ENCODE measurements at regions not wholly inside any gene's neighbourhood (a gene's known extent, or its start where the extent isn't known, plus 50 kb on each side); places are given as distances from the start of the nearest gene placed in this dataset.

DNA sequence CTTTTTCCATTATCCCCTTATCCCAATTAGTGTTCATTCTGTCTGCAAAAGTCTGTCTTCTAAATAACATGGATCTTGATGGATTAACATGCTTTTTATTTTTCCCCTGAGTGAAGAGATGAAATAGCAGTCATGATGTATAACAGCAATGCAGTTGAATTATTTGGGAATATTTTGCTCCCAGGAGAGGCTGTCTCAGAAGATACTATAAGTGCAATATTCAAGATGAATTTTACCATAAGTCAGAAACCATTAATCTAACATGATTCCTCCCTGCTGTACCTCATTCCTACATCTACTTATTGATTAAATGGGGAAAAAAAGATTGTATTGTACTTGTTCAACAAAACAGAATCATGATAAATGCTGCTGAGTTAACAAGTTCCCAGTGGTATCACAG lies 233.2 kb upstream of the KCNIP4 start:
- FAIRE-seq (no peak), ATAC-seq (no peak), DNase-seq (ENCODE audit: low spot score) (no peak)
- ChIA-PET CTCF (ENCODE audit: low intra/inter-chr PET ratio, low total read pairs) (no interaction called here), POLR2A (no interaction called here)
- H3K4me3 ChIP-seq (replicated peaks in 1 of 3; ENCODE audit: insufficient read depth in 1 of 3, low read depth in 2 of 3, low read length in 3 of 3): no peak overlapping the region
- H3K27me3 ChIP-seq (ENCODE audit: control insufficient read depth in 1 of 2, insufficient read depth in 2 of 2, low read length in 2 of 2): no peaks in the 10 kb centered on the region
- no peaks in the 10 kb centered on the region for H3K79me2 ChIP-seq (ENCODE audit: insufficient read depth, low read length)
- H4K20me1 ChIP-seq (ENCODE audit: insufficient read depth, low read length): no peaks in the 10 kb centered on the region
- no peak overlapping the region for H3K9ac ChIP-seq (ENCODE audit: insufficient read depth, low read depth, low read length)
- H3K27ac ChIP-seq (ENCODE audit: extremely low read length, insufficient read depth, low read length): no peak overlapping the region
- no TSS peak for BruUV-seq (replicated peaks)
- H3K4me1 ChIP-seq (ENCODE audit: insufficient read depth, low read length): no peaks in the 10 kb centered on the region
- H3K4me2 ChIP-seq (ENCODE audit: low read depth, low read length): no peak overlapping the region
- no peak overlapping the region for H2AFZ ChIP-seq (ENCODE audit: low read length)
- H3K36me3 ChIP-seq (replicated peaks in 1 of 2; ENCODE audit: control insufficient read depth in 1 of 2, insufficient read depth in 2 of 2, low read length in 2 of 2): no peaks in the 10 kb centered on the region
- intact Hi-C loops (cut with micrococcal nuclease; ENCODE audit: unreplicated experiment) (no loop called here), in situ Hi-C loops (cut with HindIII; ENCODE audit: extremely low pct_ligation_motif_present, low pct_unique_long_range_greater_than_20kb) (no loop called here)
- peaks cover 12% of the 10 kb centered on the region; the same call in 1 of the 2 replicates for H3K9me3 ChIP-seq (ENCODE audit: low read length)
- TF ChIP-seq ZNF337 (CRISPR knock-in tag; IDR thresholded peaks at IDR 0.05; ENCODE audit: borderline replicate concordance, low read depth): no peak
- TF ChIP-seq, protein P1, sequence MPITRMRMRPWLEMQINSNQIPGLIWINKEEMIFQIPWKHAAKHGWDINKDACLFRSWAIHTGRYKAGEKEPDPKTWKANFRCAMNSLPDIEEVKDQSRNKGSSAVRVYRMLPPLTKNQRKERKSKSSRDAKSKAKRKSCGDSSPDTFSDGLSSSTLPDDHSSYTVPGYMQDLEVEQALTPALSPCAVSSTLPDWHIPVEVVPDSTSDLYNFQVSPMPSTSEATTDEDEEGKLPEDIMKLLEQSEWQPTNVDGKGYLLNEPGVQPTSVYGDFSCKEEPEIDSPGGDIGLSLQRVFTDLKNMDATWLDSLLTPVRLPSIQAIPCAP (CRISPR knock-in tag; IDR thresholded peaks at IDR 0.05; ENCODE audit: low read depth): no peak
- no peak for TF ChIP-seq ELF4 (CRISPR knock-in tag; IDR thresholded peaks at IDR 0.05; ENCODE audit: borderline replicate concordance)
- no peak for TF ChIP-seq ZSCAN20 (CRISPR knock-in tag; IDR thresholded peaks at IDR 0.05; ENCODE audit: borderline replicate concordance)
- TF ChIP-seq, protein P2, sequence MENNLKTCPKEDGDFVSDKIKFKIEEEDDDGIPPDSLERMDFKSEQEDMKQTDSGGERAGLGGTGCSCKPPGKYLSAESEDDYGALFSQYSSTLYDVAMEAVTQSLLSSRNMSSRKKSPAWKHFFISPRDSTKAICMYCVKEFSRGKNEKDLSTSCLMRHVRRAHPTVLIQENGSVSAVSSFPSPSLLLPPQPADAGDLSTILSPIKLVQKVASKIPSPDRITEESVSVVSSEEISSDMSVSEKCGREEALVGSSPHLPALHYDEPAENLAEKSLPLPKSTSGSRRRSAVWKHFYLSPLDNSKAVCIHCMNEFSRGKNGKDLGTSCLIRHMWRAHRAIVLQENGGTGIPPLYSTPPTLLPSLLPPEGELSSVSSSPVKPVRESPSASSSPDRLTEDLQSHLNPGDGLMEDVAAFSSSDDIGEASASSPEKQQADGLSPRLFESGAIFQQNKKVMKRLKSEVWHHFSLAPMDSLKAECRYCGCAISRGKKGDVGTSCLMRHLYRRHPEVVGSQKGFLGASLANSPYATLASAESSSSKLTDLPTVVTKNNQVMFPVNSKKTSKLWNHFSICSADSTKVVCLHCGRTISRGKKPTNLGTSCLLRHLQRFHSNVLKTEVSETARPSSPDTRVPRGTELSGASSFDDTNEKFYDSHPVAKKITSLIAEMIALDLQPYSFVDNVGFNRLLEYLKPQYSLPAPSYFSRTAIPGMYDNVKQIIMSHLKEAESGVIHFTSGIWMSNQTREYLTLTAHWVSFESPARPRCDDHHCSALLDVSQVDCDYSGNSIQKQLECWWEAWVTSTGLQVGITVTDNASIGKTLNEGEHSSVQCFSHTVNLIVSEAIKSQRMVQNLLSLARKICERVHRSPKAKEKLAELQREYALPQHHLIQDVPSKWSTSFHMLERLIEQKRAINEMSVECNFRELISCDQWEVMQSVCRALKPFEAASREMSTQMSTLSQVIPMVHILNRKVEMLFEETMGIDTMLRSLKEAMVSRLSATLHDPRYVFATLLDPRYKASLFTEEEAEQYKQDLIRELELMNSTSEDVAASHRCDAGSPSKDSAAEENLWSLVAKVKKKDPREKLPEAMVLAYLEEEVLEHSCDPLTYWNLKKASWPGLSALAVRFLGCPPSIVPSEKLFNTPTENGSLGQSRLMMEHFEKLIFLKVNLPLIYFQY (CRISPR knock-in tag; IDR thresholded peaks at IDR 0.05; ENCODE audit: borderline replicate concordance): no peak
- TF ChIP-seq ZNF614 (CRISPR knock-in tag; IDR thresholded peaks at IDR 0.05; ENCODE audit: borderline replicate concordance): no peak
- TF ChIP-seq, protein P3, sequence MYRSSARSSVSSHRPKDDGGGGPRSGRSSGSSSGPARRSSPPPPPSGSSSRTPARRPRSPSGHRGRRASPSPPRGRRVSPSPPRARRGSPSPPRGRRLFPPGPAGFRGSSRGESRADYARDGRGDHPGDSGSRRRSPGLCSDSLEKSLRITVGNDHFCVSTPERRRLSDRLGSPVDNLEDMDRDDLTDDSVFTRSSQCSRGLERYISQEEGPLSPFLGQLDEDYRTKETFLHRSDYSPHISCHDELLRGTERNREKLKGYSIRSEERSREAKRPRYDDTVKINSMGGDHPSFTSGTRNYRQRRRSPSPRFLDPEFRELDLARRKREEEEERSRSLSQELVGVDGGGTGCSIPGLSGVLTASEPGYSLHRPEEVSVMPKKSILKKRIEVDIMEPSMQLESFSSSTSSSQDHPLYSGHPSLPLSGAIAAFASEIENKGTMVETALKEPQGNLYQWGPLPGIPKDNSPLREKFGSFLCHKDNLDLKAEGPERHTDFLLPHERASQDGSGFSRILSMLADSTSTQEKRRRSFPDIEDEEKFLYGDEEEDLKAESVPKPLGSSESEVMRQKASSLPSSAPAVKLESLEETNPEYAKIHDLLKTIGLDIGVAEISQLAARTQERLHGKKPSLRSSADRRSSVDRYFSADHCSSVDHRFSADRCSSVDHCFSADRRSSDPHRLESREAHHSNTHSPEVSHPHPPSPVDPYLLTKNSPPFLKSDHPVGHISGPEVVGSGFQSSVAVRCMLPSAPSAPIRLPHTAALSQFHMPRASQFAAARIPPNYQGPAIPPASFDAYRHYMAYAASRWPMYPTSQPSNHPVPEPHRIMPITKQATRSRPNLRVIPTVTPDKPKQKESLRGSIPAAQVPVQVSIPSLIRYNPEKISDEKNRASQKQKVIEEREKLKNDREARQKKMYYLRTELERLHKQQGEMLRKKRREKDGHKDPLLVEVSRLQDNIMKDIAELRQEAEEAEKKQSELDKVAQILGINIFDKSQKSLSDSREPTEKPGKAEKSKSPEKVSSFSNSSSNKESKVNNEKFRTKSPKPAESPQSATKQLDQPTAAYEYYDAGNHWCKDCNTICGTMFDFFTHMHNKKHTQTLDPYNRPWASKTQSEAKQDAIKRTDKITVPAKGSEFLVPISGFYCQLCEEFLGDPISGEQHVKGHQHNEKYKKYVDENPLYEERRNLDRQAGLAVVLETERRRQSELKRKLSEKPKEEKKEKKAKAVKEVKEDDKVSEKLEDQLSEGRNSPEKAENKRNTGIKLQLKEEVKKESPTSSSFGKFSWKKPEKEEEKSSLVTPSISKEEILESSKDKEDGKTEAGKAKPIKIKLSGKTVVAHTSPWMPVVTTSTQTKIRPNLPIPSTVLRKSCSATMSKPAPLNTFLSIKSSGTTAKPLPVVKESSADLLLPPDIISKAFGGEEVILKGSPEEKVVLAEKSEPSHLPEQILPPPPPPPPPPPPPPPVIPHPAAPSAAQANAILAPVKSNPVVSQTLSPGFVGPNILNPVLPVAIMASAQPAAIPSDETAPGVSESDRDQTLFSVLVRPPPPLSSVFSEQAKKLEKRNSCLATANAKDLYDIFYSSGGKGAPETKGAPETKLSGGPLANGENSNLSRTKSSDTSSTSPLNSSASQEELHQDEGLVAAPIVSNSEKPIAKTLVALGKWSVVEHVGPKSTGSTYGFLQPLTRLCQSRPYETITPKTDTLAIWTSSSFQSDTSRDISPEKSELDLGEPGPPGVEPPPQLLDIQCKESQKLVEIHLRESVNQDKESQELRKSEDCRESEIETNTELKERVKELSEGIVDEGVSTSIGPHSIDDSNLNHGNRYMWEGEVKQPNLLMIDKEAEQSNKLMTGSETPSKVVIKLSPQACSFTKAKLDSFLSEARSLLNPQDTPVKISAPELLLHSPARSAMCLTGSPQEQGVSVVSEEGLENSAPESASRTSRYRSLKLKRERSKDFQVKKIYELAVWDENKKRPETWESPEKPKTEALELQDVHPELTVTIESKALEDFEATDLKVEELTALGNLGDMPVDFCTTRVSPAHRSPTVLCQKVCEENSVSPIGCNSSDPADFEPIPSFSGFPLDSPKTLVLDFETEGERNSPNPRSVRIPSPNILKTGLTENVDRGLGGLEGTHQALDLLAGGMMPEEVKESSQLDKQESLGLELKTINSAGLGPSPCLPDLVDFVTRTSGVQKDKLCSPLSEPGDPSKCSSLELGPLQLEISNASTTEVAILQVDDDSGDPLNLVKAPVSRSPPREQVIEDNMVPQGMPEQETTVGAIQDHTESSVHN (CRISPR knock-in tag; IDR thresholded peaks at IDR 0.05): no peak
- TF ChIP-seq ATF7 (IDR thresholded peaks at IDR 0.05): no peak
- no peak for TF ChIP-seq ATF7 (CRISPR knock-in tag; IDR thresholded peaks at IDR 0.05)
- TF ChIP-seq, protein P4, sequence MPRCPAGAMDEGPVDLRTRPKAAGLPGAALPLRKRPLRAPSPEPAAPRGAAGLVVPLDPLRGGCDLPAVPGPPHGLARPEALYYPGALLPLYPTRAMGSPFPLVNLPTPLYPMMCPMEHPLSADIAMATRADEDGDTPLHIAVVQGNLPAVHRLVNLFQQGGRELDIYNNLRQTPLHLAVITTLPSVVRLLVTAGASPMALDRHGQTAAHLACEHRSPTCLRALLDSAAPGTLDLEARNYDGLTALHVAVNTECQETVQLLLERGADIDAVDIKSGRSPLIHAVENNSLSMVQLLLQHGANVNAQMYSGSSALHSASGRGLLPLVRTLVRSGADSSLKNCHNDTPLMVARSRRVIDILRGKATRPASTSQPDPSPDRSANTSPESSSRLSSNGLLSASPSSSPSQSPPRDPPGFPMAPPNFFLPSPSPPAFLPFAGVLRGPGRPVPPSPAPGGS (CRISPR knock-in tag; IDR thresholded peaks at IDR 0.05): no peak
